ENCODE measurements at regions not wholly inside any gene's neighbourhood (a gene's known extent, or its start where the extent isn't known, plus 50 kb on each side); places are given as distances from the start of the nearest gene placed in this dataset.

DNA sequence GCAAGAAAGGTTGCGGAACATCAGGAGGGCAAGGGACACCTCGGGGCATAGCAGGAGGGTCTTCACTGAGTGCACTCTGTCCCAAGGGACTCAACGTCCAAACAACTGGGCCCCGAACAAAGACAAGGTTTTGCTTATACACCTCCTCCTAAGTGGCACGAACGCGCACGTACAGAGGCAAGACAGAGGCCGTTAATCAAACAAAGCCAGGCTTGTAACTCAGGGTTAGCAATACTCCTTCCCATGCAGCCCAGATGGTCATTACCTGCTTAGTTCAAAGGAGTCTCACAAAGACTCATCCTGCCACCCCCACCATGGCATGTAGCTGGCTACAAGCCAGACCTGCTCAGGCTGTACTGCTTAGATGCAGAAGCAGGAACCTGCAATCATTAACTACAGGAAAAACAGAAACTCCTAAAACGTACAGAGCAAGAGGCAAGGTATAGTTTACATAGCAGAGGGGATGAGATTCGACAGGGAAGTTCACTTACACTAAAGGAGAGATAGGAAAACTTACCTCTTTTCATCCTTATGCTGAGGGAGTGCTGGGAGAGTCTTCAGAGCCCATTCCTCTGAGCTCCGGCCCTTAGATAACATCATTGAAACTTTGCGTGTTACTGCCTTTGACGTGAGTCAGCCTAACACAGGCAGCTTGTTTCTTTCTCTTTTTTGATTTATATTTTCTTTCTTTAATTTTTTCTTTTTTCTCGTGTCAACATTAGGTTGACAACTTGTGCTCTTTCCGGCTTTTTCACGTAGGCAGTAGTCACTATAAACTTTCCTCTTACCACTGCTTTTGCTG, 1319.1 kb downstream of the TMEM121 start:
- H3K27ac Mint-ChIP-seq = no peak overlapping the region
- H3K36me3 Mint-ChIP-seq (ENCODE audit: low read depth) = peaks cover 2% of the 10 kb centered on the region
- no peak overlapping the region for H3K4me3 Mint-ChIP-seq
- H3K27me3 Mint-ChIP-seq (ENCODE audit: low read depth, poor library complexity) = no peaks in the 10 kb centered on the region
- no peak for DNase-seq
- no peaks in the 10 kb centered on the region for H3K4me1 Mint-ChIP-seq
- TF ChIP-seq, protein P1, sequence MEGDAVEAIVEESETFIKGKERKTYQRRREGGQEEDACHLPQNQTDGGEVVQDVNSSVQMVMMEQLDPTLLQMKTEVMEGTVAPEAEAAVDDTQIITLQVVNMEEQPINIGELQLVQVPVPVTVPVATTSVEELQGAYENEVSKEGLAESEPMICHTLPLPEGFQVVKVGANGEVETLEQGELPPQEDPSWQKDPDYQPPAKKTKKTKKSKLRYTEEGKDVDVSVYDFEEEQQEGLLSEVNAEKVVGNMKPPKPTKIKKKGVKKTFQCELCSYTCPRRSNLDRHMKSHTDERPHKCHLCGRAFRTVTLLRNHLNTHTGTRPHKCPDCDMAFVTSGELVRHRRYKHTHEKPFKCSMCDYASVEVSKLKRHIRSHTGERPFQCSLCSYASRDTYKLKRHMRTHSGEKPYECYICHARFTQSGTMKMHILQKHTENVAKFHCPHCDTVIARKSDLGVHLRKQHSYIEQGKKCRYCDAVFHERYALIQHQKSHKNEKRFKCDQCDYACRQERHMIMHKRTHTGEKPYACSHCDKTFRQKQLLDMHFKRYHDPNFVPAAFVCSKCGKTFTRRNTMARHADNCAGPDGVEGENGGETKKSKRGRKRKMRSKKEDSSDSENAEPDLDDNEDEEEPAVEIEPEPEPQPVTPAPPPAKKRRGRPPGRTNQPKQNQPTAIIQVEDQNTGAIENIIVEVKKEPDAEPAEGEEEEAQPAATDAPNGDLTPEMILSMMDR (IDR thresholded peaks at IDR 0.05) = no peak
- H3K9me3 Mint-ChIP-seq = peaks cover 98% of the 10 kb centered on the region

GRCh38 chr14:106846218-106846617, 1319.8 kb downstream of the TMEM121 start:
- H3K9me3 Mint-ChIP-seq = peaks cover 96% of the 10 kb centered on the region
- H3K36me3 Mint-ChIP-seq (ENCODE audit: low read depth) = peaks cover 4% of the 10 kb centered on the region
- no peak for DNase-seq
- no peak overlapping the region for H3K27ac Mint-ChIP-seq
- H3K4me3 Mint-ChIP-seq = no peak overlapping the region
- H3K4me1 Mint-ChIP-seq = no peaks in the 10 kb centered on the region
- TF ChIP-seq, protein P1 (IDR thresholded peaks at IDR 0.05) = no peak
- H3K27me3 Mint-ChIP-seq (ENCODE audit: low read depth, poor library complexity) = no peaks in the 10 kb centered on the region

DNA sequence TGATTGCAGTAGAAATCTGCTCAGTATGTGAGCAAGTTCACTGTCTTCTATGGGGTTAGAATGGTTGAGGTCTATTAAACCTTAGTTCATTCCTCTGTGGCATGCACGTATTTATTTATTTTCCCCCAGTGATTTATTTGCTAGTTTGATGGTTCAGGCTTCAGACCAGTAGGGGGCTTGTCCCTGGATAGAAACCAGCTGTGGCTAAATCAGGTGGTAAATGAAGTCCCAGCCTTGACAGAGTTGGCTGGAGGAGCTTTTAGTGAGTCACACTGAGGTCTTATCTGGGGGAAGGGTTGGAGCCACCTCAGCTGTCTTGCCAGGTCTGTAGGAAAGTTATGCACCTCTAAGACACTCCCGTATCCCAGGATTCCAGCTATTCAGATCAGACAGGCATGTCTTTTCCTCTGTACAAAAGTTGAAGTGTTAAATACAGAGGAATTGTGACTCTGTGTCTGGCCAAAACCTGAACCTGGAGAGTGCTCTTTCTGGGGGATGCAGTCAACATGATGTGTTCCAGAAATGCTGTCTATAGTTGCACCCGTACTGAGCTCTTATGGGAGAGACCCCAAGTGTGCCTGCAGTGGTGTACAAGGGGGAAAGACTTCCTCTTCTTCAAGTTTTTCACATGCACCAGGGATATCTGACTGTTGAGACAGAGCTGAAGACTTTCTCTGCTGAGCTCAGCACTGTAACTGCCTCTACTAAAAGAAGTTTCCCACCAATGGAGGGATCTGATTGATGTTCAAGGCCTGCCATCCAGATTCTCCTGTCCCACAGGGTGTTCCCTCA, 1322.1 kb downstream of the TMEM121 start:
- Mint-ChIP-seq H3K27ac (no peak overlapping the region), H3K36me3 (ENCODE audit: low read depth) (peaks cover 4% of the 10 kb centered on the region), H3K4me3 (no peak overlapping the region), H3K4me1 (no peaks in the 10 kb centered on the region), H3K9me3 (peaks cover 96% of the 10 kb centered on the region), H3K27me3 (ENCODE audit: low read depth, poor library complexity) (no peaks in the 10 kb centered on the region)
- DNase-seq = no peak
- TF ChIP-seq, protein P1 (IDR thresholded peaks at IDR 0.05) = no peak

GRCh38 chr14:106850913-106851825, 1324.8 kb downstream of the TMEM121 start:
- no peak overlapping the region for H3K27ac Mint-ChIP-seq
- H3K4me1 Mint-ChIP-seq = no peaks in the 10 kb centered on the region
- H3K36me3 Mint-ChIP-seq (ENCODE audit: low read depth) = peaks cover 4% of the 10 kb centered on the region
- no peak for DNase-seq
- TF ChIP-seq, protein P1 (IDR thresholded peaks at IDR 0.05) = no peak
- H3K9me3 Mint-ChIP-seq = peaks cover 93% of the 10 kb centered on the region
- no peak overlapping the region for H3K4me3 Mint-ChIP-seq
- H3K27me3 Mint-ChIP-seq (ENCODE audit: low read depth, poor library complexity) = no peaks in the 10 kb centered on the region

DNA sequence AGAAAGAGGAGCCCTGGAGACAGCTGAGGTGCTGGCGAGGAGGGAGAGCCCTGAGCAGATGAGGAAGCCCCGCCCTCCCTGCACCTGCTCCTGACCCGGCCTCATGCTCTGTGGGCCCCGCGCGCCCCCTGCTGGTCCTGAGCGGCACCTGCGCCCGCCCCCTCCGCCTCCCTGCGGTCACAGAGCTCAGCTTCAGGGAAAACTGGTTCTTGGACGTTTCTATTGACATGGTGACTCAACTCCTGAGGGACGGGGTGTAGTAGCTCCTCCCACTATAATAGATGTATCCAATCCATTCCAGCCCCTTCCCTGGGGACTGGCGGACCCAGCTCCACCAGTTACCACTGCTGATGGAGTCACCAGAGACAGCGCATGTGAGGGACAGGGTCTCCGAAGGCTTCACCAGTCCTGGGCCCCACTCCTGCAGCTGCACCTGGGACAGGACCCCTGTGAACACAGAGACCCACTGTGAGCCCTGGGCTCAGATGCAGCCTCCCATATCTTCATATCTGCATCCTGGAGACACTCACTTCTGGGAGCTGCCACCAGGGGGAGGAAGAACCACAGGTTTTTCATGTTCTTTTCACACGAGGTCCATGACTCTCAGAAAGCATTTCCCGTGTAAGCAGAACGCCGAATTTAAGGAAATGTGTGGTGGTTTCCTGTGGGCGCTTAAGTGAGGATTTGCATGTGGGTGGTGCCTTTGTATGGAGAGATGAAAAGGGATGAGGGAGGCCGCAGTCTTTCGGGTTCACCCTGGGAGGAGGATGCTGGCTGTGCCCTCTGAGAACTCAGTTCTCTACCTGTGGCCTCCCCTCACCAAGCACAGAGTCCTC, 1346.4 kb downstream of the TMEM121 start:
- Mint-ChIP-seq H3K36me3 (ENCODE audit: low read depth) (no peaks in the 10 kb centered on the region), H3K4me1 (no peaks in the 10 kb centered on the region), H3K4me3 (no peak overlapping the region), H3K9me3 (peaks cover 96% of the 10 kb centered on the region), H3K27ac (no peak overlapping the region), H3K27me3 (ENCODE audit: low read depth, poor library complexity) (no peaks in the 10 kb centered on the region)
- DNase-seq = no peak
- TF ChIP-seq, protein P1 (IDR thresholded peaks at IDR 0.05) = no peak
